NCI-H1048 (cell line): ENCODE measurements at regions not wholly inside any gene's neighbourhood (a gene's known extent, or its start where the extent isn't known, plus 50 kb on each side); places are given as distances from the start of the nearest gene placed in this dataset.
"Not testable (repeated sequence)": the region's sequence is repeated elsewhere in the genome, so short reads cannot be mapped to it uniquely, and the experiment has no call there.

ENCODE experiments used
- DNase-seq: peaks from one replicate; lab custom pipeline; 2025; lab: John Stamatoyannopoulos, UW

GRCh38 chr2:138271467-138271866 is 230.1 kb upstream of the SPOPL start:
- DNase-seq = no peak

- no peak for DNase-seq
These were observed 228.9 kb upstream of the SPOPL start for GRCh38 chr2:138272524-138273195.

GRCh38 chr2:138273280-138273679 is 228.3 kb upstream of the SPOPL start:
- DNase-seq = not testable (repeated sequence)

GRCh38 chr2:138274421-138275291 is 226.9 kb upstream of the SPOPL start:
- DNase-seq = no peak

GRCh38 chr2:138275292-138275690 is 226.3 kb upstream of the SPOPL start:
- no peak for DNase-seq

- DNase-seq = no peak
These were observed 225.7 kb upstream of the SPOPL start for GRCh38 chr2:138275881-138276280.

GRCh38 chr2:138276339-138276738 is 225.2 kb upstream of the SPOPL start:
- no peak for DNase-seq

- DNase-seq = no peak
These were observed 224.5 kb upstream of the SPOPL start for GRCh38 chr2:138277062-138277461.

GRCh38 chr2:138279871-138280270 is 221.7 kb upstream of the SPOPL start:
- DNase-seq = no peak

GRCh38 chr2:138280999-138281695 is 220.4 kb upstream of the SPOPL start:
- DNase-seq = no peak

- DNase-seq = no peak
These were observed 219.4 kb upstream of the SPOPL start for GRCh38 chr2:138282014-138282672.

- no peak for DNase-seq
These were observed 209.8 kb upstream of the SPOPL start for GRCh38 chr2:138291805-138292204.

- DNase-seq = no peak
These were observed 208.5 kb upstream of the SPOPL start for GRCh38 chr2:138293045-138293444.

- DNase-seq = no peak
These were observed 208.0 kb upstream of the SPOPL start for GRCh38 chr2:138293549-138293948.

- DNase-seq = no peak
These were observed 207.1 kb upstream of the SPOPL start for GRCh38 chr2:138294451-138294850.

GRCh38 chr2:138296365-138296764 is 205.2 kb upstream of the SPOPL start:
- DNase-seq = no peak

GRCh38 chr2:138298120-138298814 is 203.3 kb upstream of the SPOPL start:
- DNase-seq = no peak

- DNase-seq = no peak
These were observed 202.7 kb upstream of the SPOPL start for GRCh38 chr2:138298900-138299299.

- DNase-seq = no peak
These were observed 194.9 kb upstream of the SPOPL start for GRCh38 chr2:138306626-138307025.

GRCh38 chr2:138307099-138307498 is 194.5 kb upstream of the SPOPL start:
- DNase-seq = no peak

- no peak for DNase-seq
These were observed 191.8 kb upstream of the SPOPL start for GRCh38 chr2:138309760-138310159.

GRCh38 chr2:138312061-138312460 is 189.5 kb upstream of the SPOPL start:
- no peak for DNase-seq
